D721Med (cell line): ENCODE measurements at regions not wholly inside any gene's neighbourhood (a gene's known extent, or its start where the extent isn't known, plus 50 kb on each side); places are given as distances from the start of the nearest gene placed in this dataset.

Source experiments
- DNase-seq: peaks from one replicate; pipeline ENCODE4 v3.0.0; 2011; ENCODE audit warnings: low spot score; ENCODE audit not compliant: insufficient read length
- FAIRE-seq: peaks from 2 replicates; lab custom pipeline; 2011; peaks lifted over from hg19 to GRCh38; lab: Jason Lieb, UNC
- CTCF ChIP-seq: IDR thresholded peaks from 2 replicates; pipeline ENCODE4 v1.5.1; 2012; ENCODE audit warnings: mild to moderate bottlenecking, control low read depth; ENCODE audit not compliant: insufficient read depth; ENCODE audit errors: missing control alignments

DNA sequence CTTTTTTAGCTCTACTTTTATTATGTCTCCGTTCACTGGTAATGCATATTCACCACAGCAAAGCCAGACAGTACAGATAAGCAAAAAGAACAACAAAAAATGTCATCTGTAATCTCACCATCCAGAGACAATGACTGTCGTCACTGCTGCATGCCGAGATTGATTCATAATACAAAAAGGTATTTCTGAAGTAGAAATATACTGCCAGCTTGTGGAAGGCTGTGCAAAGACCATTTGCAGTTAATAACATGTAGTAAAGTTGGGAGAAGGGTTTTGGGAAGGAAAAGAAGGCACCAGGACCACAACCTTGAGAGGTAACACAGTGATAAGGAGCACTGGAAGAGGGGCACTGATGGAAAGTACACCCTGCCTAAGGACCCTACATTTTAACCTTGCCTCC is 223.0 kb upstream of the ZIC3 start:
- FAIRE-seq (no peak), DNase-seq (no peak)
- no peak for TF ChIP-seq CTCF

- FAIRE-seq (no peak), DNase-seq (no peak)
- TF ChIP-seq CTCF, result no peak
Observed at GRCh38 chrX:137313627-137314026, 252.3 kb upstream of the ZIC3 start.

GRCh38 chrX:137305404-137305803 is 260.5 kb upstream of the ZIC3 start:
- no peak for TF ChIP-seq CTCF
- DNase-seq, result no peak
- no peak for FAIRE-seq

- TF ChIP-seq CTCF, result no peak
- FAIRE-seq, result no peak
- no peak for DNase-seq
Observed at GRCh38 chrX:137297167-137297566, 263.4 kb upstream of the GPR101 start.

DNA sequence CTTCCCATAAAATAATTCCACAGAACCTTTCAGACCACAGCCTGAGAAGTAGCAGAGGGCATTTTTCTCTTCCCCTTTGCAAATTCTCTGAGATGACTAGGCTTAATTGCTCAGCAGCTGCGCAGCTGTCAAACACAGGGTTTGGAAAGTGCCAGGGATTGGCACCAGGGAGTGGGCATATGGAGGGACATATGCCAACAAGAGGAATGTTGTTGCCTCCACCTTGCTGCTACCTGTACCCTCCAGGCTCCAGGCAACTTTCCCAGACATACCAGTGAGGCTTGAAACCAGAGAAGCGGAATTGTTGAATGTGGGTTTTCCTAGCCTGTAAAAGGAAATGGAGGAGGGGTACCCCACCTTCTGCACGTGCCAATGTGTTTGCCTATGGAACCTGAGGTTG is 256.2 kb upstream of the GPR101 start:
- TF ChIP-seq CTCF, result no peak
- DNase-seq, result no peak
- FAIRE-seq, result no peak

DNA sequence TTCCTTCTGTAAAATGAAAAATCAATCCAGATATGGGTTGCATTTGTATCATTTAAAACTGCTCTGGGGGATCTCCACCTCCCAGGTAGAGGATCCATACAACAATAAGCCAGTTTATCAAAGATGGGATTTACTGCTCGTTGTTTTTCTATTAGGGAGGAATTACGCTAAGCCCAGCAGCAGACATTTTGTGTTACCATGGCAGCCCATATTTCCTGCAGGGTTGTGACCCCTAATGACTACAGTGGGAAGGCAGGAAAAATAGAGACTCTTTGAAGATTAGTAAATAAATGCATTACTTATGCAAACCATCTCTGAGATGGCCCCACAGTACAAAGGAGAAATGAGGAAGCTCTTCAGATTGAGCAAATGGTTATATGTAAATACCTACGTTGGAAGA is 253.4 kb upstream of the GPR101 start:
- DNase-seq (no peak), FAIRE-seq (no peak)
- no peak for TF ChIP-seq CTCF

- DNase-seq, result no peak
- no peak for FAIRE-seq
Observed at GRCh38 chrX:137286423-137286822, 252.6 kb upstream of the GPR101 start.

More at GRCh38 chrX:137286423-137286822, 252.6 kb upstream of the GPR101 start:
- TF ChIP-seq CTCF, result no peak
